ENCODE measurements at regions not wholly inside any gene's neighbourhood (a gene's known extent, or its start where the extent isn't known, plus 50 kb on each side); places are given as distances from the start of the nearest gene placed in this dataset.

GRCh38 chr20:40913224-40914185, 115.1 kb upstream of the TOP1 start:
- TF ChIP-seq CTCF (IDR thresholded peaks at IDR 0.05) = no peak
- H3K36me3 Mint-ChIP-seq (ENCODE audit: low read depth) = peaks cover 6% of the 10 kb centered on the region
- H3K4me1 Mint-ChIP-seq = peaks cover 4% of the 10 kb centered on the region
- H3K9me3 Mint-ChIP-seq = peaks cover 34% of the 10 kb centered on the region
- DNase-seq = no peak
- peaks cover 3% of the 10 kb centered on the region for H3K27me3 Mint-ChIP-seq (ENCODE audit: low read depth, poor library complexity)
- H3K4me3 Mint-ChIP-seq = no peak overlapping the region
- H3K27ac Mint-ChIP-seq = no peak overlapping the region

- H3K9me3 Mint-ChIP-seq = peaks cover 22% of the 10 kb centered on the region
- H3K36me3 Mint-ChIP-seq (ENCODE audit: low read depth) = peaks cover 6% of the 10 kb centered on the region
- TF ChIP-seq CTCF (IDR thresholded peaks at IDR 0.05) = no peak
- peaks cover 11% of the 10 kb centered on the region for H3K27me3 Mint-ChIP-seq (ENCODE audit: low read depth, poor library complexity)
- H3K4me3 Mint-ChIP-seq = no peak overlapping the region
- no peak for DNase-seq
- peaks cover 4% of the 10 kb centered on the region for H3K4me1 Mint-ChIP-seq
- H3K27ac Mint-ChIP-seq = no peak overlapping the region
Measured at GRCh38 chr20:40915756-40916155, 112.9 kb upstream of the TOP1 start.

GRCh38 chr20:40916276-40916675, 112.3 kb upstream of the TOP1 start:
- TF ChIP-seq CTCF (IDR thresholded peaks at IDR 0.05) = no peak
- H3K4me1 Mint-ChIP-seq = peaks cover 4% of the 10 kb centered on the region
- peaks cover 11% of the 10 kb centered on the region for H3K27me3 Mint-ChIP-seq (ENCODE audit: low read depth, poor library complexity)
- H3K27ac Mint-ChIP-seq = no peak overlapping the region
- no peak for DNase-seq
- H3K36me3 Mint-ChIP-seq (ENCODE audit: low read depth) = peaks cover 6% of the 10 kb centered on the region
- H3K4me3 Mint-ChIP-seq = no peak overlapping the region
- peaks cover 27% of the 10 kb centered on the region for H3K9me3 Mint-ChIP-seq

GRCh38 chr20:40920291-40920690, 108.3 kb upstream of the TOP1 start:
- H3K9me3 Mint-ChIP-seq = peaks cover 11% of the 10 kb centered on the region
- no peak overlapping the region for H3K27ac Mint-ChIP-seq
- H3K27me3 Mint-ChIP-seq (ENCODE audit: low read depth, poor library complexity) = peaks cover 15% of the 10 kb centered on the region
- H3K4me3 Mint-ChIP-seq = no peak overlapping the region
- H3K4me1 Mint-ChIP-seq = no peaks in the 10 kb centered on the region
- no peak for DNase-seq
- no peak for TF ChIP-seq CTCF (IDR thresholded peaks at IDR 0.05)
- no peaks in the 10 kb centered on the region for H3K36me3 Mint-ChIP-seq (ENCODE audit: low read depth)

GRCh38 chr20:40922865-40923264, 105.8 kb upstream of the TOP1 start:
- Mint-ChIP-seq H3K4me3 (no peak overlapping the region), H3K36me3 (ENCODE audit: low read depth) (no peaks in the 10 kb centered on the region), H3K9me3 (peaks cover 6% of the 10 kb centered on the region), H3K4me1 (no peaks in the 10 kb centered on the region), H3K27me3 (ENCODE audit: low read depth, poor library complexity) (peaks cover 29% of the 10 kb centered on the region), H3K27ac (no peak overlapping the region)
- DNase-seq = no peak
- TF ChIP-seq CTCF (IDR thresholded peaks at IDR 0.05) = no peak

Data from nephron progenitor cell (in vitro differentiated cells).